Stomach smooth muscle (tissue), 2 donors: ENCODE measurements at regions not wholly inside any gene's neighbourhood (a gene's known extent, or its start where the extent isn't known, plus 50 kb on each side); places are given as distances from the start of the nearest gene placed in this dataset.

Experiments used
- H3K27ac ChIP-seq: one replicate; pipeline ENCODE4 v1.7.0; 2013; ENCODE audit warnings: mild to moderate bottlenecking, low read length, inconsistent platforms
- H3K27me3 ChIP-seq, 2 donors: one replicate each; pipeline ENCODE4 v1.7.0; 2013; ENCODE audit warnings: low read length in 2 of 2; ENCODE audit not compliant: insufficient read depth in 2 of 2, control insufficient read depth in 1 of 2
- H3K36me3 ChIP-seq, 2 donors: one replicate each; pipeline ENCODE4 v1.7.0; 2013; ENCODE audit warnings: low read length in 2 of 2; ENCODE audit not compliant: control insufficient read depth in 2 of 2, insufficient read depth in 2 of 2
- H3K4me1 ChIP-seq: one replicate; pipeline ENCODE4 v1.7.0; 2013; ENCODE audit warnings: low read length; ENCODE audit not compliant: control insufficient read depth, insufficient read depth
- H3K4me3 ChIP-seq, 2 donors: one replicate each; pipeline ENCODE4 v1.7.0; 2013; ENCODE audit warnings: low read length in 2 of 2
- H3K9ac ChIP-seq, 2 donors: one replicate each; pipeline ENCODE4 v1.7.0; 2013; ENCODE audit warnings: low read length in 2 of 2, mild to moderate bottlenecking in 1 of 2
- H3K9me3 ChIP-seq, 2 donors: one replicate each; pipeline ENCODE4 v1.7.0; 2013; ENCODE audit warnings: low read length in 2 of 2; ENCODE audit not compliant: control insufficient read depth in 2 of 2
- donor health status: healthy.
- donor health status: Pancreatic carcinoma.

GRCh38 chr10:90589825-90590224 lies 268.0 kb downstream of the HTR7 start:
- Histone ChIP-seq H3K9ac (no peak overlapping the region), H3K36me3 (no peaks in the 10 kb centered on the region), H3K4me3 (no peak overlapping the region), H3K9me3 (no peaks in the 10 kb centered on the region), H3K27me3 (no peaks in the 10 kb centered on the region), H3K4me1 (peaks cover 7% of the 10 kb centered on the region), H3K27ac (no peak overlapping the region)

- H3K27ac ChIP-seq, result no peak overlapping the region
- H3K36me3 ChIP-seq, result no peaks in the 10 kb centered on the region
Observed at GRCh38 chr10:90591629-90592028, 266.2 kb downstream of the HTR7 start.

GRCh38 chr10:90592638-90593302 lies 265.1 kb downstream of the HTR7 start:
- Histone ChIP-seq H3K36me3 (no peaks in the 10 kb centered on the region), H3K9me3 (no peaks in the 10 kb centered on the region), H3K4me1 (peaks cover 7% of the 10 kb centered on the region), H3K4me3 (no peak overlapping the region), H3K27ac (no peak overlapping the region), H3K27me3 (no peaks in the 10 kb centered on the region), H3K9ac (no peak overlapping the region)

More at GRCh38 chr10:90591629-90592028, 266.2 kb downstream of the HTR7 start:
- H3K27me3 ChIP-seq, result no peaks in the 10 kb centered on the region
- no peaks in the 10 kb centered on the region for H3K9me3 ChIP-seq
- H3K4me3 ChIP-seq, result no peak overlapping the region
- H3K9ac ChIP-seq, result no peak overlapping the region
- H3K4me1 ChIP-seq, result peaks cover 7% of the 10 kb centered on the region

DNA sequence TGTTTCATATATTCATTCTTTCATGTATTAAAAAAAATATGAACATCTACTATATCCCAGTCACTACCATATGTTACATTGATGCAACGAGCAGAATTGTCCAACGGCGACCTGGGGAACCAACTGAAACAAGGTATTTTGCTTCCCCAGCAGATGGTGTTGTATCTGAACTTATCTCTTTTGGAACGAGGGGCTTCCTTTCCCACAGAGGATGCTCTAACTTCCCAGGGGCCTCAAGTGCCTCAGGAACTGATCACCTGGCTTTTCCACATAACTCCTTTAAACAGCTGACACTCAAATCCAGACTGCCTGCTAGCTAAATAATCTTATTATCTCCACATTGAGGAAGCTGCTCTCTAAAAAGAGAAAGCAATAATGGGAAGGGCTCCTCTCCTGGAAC lies 259.3 kb downstream of the HTR7 start:
- Histone ChIP-seq H3K4me3 (no peak overlapping the region), H3K9me3 (peaks cover 0 to 3% of the 10 kb centered on the region in 2 donors), H3K9ac (no peak overlapping the region), H3K27ac (no peak overlapping the region), H3K36me3 (no peaks in the 10 kb centered on the region), H3K27me3 (no peaks in the 10 kb centered on the region), H3K4me1 (no peaks in the 10 kb centered on the region)

GRCh38 chr10:90602862-90603610 lies 254.8 kb downstream of the HTR7 start:
- H3K4me3 ChIP-seq, result no peak overlapping the region
- no peak overlapping the region for H3K9ac ChIP-seq
- H3K27ac ChIP-seq, result no peak overlapping the region
- no peaks in the 10 kb centered on the region for H3K36me3 ChIP-seq
- peaks cover 0 to 3% of the 10 kb centered on the region in 2 donors for H3K9me3 ChIP-seq
- no peaks in the 10 kb centered on the region for H3K4me1 ChIP-seq
- H3K27me3 ChIP-seq, result no peaks in the 10 kb centered on the region

DNA sequence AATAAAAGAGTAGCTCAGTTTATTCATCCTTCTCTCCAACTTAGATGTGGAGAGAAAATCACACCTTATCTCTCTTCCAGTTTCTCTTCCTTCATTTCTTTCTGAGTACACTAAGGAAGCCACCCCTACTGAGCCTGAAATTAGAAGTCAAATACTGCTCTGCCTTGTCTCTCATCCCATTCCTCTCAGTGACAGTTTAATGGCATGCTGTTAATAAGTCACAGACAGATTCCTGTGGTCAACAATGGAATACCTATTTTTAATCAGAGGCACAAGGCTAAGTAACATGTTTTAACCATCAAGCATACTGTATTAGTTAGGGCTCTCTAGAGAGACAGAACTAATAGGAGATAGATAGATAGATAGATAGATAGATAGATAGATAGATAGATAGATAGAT lies 253.2 kb downstream of the HTR7 start:
- H3K9me3 ChIP-seq, result peaks cover 0 to 3% of the 10 kb centered on the region in 2 donors
- H3K27ac ChIP-seq, result no peak overlapping the region
- H3K27me3 ChIP-seq, result no peaks in the 10 kb centered on the region
- H3K36me3 ChIP-seq, result no peaks in the 10 kb centered on the region
- no peak overlapping the region for H3K9ac ChIP-seq
- no peaks in the 10 kb centered on the region for H3K4me1 ChIP-seq
- no peak overlapping the region for H3K4me3 ChIP-seq

DNA sequence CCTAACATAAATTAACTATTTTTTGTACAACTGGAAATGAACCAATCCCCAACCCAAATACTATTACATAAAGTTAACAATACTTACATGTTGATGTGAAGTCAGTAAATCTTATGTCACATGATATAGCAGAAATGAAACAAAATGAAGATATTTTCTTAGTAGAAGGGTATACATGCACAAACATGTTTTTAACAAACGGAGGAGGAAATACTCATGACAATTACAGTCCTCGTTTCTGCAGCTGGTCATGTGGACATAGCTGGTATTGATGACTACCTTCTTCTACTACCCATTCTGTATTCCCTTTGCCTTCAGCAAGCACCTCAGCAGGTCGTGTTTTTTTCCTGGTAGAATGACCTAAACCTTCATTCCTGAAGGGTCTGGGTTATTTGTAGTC lies 252.3 kb downstream of the HTR7 start:
- Histone ChIP-seq H3K36me3 (no peaks in the 10 kb centered on the region), H3K9me3 (peaks cover 0 to 3% of the 10 kb centered on the region in 2 donors), H3K9ac (no peak overlapping the region), H3K4me1 (no peaks in the 10 kb centered on the region), H3K27me3 (no peaks in the 10 kb centered on the region), H3K4me3 (no peak overlapping the region), H3K27ac (no peak overlapping the region)

DNA sequence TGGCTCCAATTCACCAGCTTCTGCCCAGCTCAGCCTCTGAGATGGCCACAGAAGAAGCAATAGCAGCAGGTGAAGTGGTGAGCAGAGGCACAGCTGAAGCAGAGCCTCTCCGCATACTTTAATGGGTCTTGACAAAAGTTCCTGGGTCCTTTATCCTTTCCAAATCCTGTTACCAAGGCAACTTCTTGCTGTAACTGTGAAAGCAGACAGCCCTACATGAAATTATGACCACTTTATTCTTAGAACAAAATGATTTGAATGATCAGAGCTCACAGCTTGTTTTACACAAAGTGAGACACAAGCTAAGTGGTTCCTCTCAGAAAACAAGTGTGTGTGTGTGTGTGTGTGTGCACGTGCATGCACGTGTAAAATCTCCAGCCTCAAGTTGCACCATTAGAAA lies 245.6 kb downstream of the HTR7 start:
- Histone ChIP-seq H3K4me1 (no peaks in the 10 kb centered on the region), H3K36me3 (no peaks in the 10 kb centered on the region), H3K27me3 (no peaks in the 10 kb centered on the region), H3K9ac (no peak overlapping the region), H3K9me3 (no peaks in the 10 kb centered on the region), H3K27ac (no peak overlapping the region), H3K4me3 (no peak overlapping the region)

GRCh38 chr10:90614631-90615030 lies 243.2 kb downstream of the HTR7 start:
- Histone ChIP-seq H3K27ac (no peak overlapping the region), H3K4me3 (no peak overlapping the region), H3K36me3 (no peaks in the 10 kb centered on the region), H3K9ac (no peak overlapping the region), H3K9me3 (no peaks in the 10 kb centered on the region), H3K4me1 (no peaks in the 10 kb centered on the region), H3K27me3 (no peaks in the 10 kb centered on the region)

DNA sequence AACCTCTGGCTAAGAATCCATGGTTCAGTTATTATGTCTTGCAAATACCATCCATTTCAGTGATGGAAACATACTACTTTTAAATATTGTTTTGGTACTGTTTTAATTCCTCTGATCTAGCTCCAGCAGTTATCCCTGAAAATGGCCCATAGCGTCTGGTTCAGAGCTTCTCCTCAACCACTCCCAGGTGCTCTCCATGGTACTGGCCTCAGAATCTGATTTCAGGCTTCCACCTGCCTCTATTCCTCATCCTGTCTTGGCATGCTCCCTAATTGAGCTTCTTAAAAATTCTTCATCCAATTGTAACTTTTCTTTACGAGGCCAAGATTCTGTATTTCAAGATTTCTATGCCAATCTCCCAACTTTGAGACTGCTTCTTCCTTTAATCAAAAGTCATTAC lies 236.3 kb downstream of the HTR7 start:
- H3K27ac ChIP-seq, result no peak overlapping the region
- no peaks in the 10 kb centered on the region for H3K4me1 ChIP-seq
- H3K4me3 ChIP-seq, result no peak overlapping the region
- H3K27me3 ChIP-seq, result no peaks in the 10 kb centered on the region
- no peak overlapping the region for H3K9ac ChIP-seq
- H3K36me3 ChIP-seq, result no peaks in the 10 kb centered on the region
- H3K9me3 ChIP-seq, result no peaks in the 10 kb centered on the region

DNA sequence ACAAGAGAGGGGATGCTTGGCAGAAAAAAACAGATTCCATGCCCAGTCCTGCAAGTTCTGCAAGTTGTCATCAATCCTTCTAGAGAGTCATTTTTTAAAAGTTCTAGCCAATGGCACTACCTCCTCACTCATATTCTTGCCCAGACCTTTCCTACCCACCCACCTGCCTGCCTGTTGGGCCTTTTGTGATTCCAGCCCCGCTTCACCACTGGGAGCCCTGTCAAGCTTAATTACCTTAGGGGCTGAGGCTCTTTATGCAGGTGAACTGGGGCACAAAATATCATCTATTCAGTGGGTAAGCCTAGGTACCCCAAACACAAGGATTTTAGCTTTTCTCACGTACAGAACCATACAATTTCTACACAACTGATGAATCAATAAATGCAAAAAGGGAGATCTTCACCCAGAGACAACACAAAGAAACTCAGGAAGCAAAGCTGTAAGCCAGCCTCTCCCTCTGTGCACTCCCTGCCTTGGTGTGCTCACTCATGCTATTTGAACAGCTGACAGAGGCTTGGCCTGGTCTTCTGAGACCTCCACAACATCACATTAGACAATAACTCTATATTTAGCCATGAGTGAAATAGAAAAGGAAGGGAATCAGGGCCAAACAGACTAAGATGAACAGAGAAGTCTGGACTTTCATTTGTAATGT lies 222.6 kb downstream of the HTR7 start:
- Histone ChIP-seq H3K4me3 (no peak overlapping the region), H3K36me3 (no peaks in the 10 kb centered on the region), H3K27me3 (no peaks in the 10 kb centered on the region), H3K27ac (no peak overlapping the region), H3K9me3 (no peaks in the 10 kb centered on the region), H3K4me1 (no peaks in the 10 kb centered on the region), H3K9ac (no peak overlapping the region)
